HG02678 (cell line): ENCODE measurements at regions not wholly inside any gene's neighbourhood (a gene's known extent, or its start where the extent isn't known, plus 50 kb on each side); places are given as distances from the start of the nearest gene placed in this dataset.
"Not testable (repeated sequence)": the region's sequence is repeated elsewhere in the genome, so short reads cannot be mapped to it uniquely, and the experiment has no call there.

ENCODE experiments used
- ATAC-seq: cut with Tn5 transposase; IDR thresholded peaks from one replicate; pipeline ENCODE4 v1.9.1; 2021; ENCODE audit warnings: mild to moderate bottlenecking, moderate library complexity; ENCODE audit not compliant: unreplicated experiment

DNA sequence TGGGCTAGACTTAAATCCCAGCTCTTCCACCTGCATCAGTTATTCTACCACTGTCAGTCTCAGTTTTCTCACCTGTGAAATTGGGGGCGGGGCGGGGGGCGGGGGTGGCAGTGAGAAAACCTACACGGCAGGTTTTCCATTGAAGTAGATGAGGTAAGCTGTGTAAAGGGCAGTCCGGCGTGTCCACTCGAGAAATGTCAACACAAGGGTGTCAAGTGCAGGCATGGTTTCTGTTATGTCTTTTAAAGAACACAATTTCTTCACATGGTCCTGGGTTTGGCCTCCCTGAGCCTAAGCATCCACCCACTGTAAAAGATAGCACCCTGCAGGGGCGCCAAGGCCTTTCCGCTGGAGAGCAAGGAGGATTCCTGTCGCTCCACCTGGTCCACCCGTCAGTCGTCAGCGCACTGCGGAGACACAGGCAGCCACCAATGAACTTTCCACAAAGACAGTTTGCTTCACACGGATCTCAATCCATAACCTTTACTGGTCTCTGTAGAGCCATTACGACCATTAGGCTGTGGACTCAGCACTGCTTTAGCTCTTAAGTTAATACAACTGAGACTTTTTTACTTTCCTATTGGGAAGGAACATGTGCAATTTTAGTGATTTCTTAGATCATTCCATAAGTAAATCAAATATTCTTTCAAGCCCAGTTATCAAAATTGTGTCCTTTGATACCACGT is 99.5 kb upstream of the FOXB1 start:
- ATAC-seq: no peak

DNA sequence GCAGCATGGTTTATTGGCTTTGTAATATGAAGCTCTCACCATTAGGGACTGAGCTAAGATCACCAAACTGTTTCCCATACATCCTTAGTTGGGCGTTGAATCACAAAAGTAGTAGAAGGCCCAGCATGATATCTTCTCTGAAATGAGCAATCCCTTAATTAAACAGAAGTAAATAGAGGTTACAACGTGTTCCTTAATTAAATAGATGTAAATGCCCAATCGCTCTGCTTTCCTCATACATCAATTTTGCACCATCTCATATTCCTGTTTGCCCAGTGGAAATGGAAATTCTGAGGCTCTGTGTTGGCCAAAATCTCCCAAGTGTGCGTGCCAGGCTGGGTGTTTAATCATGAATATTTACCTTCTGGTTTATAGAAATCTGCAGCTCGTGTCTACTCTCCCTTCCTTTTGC is 107.4 kb upstream of the FOXB1 start:
- no peak for ATAC-seq

GRCh38 chr15:59894835-59895234 is 109.3 kb upstream of the FOXB1 start:
- ATAC-seq: no peak

- no peak for ATAC-seq
Observed at GRCh38 chr15:59892985-59893384, 111.1 kb upstream of the FOXB1 start.

DNA sequence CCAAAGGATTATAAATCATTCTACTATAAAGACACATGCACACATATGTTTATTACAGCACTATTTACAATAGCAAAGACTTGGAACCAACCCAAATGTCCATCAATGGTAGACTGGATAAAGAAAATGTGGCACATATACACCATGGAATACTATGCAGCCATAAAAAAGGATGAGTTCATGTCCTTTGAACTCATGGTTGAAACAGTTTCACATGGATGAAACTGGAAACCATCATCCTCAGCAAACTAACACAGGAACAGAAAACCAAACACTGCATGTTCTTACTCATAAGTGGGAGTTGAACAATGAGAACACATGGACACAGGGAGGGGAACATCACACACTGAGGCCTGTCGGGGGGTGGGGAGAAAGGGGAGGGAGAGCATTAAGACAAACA is 116.2 kb upstream of the FOXB1 start:
- not testable (repeated sequence) for ATAC-seq

DNA sequence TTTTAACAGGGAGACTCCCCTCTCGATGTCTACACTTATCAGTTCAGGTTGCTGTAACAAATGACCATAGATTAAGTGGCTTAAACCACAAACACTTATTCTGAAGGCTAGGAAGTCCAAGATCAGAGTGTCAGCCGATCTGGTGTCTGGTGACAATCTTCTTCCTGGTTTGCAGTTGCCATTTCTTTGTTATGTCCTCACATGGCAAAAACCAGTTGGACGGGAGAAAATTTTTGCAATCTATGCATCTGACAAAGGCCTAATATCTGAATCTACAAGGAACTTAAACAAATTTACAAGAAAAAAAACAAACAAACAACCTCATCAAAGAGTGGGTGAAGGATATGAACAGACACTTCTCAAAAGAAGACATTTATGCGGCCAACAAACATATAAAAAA is 116.9 kb upstream of the FOXB1 start:
- no peak for ATAC-seq

DNA sequence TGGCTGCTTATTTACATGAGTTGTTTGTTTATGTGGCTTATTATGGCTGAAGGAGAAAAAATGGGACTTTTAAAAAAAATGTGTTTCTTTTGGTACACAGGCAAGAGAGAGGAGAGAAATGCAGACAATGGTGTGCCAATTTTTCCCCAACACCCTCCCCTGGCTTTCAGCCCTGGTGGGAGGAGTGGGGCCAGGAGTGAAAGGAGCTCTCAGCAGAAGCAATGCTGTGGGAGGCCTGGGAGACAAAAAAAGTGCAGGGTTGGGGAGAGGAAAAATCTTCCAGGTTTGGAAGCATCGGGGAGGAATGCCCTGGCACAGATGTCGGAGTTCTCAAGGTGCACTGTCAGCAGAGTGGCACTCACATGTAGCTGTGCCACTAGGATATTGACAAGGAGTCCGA is 117.7 kb upstream of the FOXB1 start:
- ATAC-seq: no peak

- ATAC-seq: no peak
Observed at GRCh38 chr15:59885832-59886231, 118.3 kb upstream of the FOXB1 start.

DNA sequence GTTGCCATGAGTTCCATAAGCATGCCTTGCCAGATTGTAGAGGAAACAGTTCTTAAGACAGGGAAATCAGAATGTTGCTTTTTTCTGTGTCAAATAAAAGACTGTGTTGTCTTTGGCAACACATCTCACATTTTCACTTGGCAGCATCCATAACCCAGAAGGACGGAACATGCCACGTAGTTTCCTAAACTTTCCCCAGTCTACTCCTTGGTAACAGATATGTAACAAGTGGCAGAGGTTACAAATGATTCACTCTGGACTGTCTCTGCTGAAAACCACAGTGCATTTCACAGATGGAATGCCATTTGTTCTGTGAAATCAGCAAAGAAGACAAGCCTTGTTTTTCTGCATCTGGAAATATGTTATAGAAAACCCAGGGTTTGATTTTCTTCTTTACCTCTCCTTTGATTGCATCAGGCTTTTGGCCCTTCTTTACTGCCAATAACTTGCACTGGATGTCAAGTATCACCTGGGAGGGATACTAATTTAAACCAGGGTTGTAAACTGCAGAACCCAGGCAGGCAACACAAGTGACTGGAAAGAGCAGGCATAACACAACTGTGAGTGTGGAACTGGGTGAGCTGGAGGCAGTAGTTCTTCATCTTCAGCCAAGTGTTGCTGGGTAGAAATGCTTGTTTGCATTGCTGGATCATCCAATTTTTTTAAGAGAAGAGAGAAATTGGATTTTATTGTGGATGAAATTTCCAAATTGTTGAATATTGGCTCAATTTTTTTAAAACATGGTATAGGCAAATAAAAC is 124.4 kb upstream of the FOXB1 start:
- no peak for ATAC-seq

- no peak for ATAC-seq
Observed at GRCh38 chr15:59876140-59876539, 128.0 kb upstream of the FOXB1 start.

GRCh38 chr15:59873644-59874272 is 130.4 kb upstream of the FOXB1 start:
- no peak for ATAC-seq

GRCh38 chr15:59867086-59867855 is 136.8 kb upstream of the FOXB1 start:
- no peak for ATAC-seq

DNA sequence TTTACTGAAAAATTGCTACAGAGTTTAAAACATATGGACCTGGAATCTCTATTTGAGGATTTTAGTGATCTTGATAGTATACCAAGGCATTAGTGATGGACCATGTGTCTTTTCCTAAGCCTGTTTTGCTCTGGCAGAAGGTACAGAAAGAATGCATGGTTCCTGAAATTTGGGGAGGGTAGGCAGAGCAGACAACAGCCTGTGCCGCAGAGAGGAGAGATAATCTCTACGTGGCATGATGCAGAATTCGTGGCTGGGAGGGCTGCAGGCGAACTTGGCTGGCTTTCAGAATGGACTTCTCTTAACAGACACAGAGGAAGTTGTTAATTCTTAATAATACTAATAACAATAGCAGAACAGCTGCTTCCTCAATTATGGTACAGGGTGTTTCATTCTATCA is 137.5 kb upstream of the FOXB1 start:
- ATAC-seq: no peak

DNA sequence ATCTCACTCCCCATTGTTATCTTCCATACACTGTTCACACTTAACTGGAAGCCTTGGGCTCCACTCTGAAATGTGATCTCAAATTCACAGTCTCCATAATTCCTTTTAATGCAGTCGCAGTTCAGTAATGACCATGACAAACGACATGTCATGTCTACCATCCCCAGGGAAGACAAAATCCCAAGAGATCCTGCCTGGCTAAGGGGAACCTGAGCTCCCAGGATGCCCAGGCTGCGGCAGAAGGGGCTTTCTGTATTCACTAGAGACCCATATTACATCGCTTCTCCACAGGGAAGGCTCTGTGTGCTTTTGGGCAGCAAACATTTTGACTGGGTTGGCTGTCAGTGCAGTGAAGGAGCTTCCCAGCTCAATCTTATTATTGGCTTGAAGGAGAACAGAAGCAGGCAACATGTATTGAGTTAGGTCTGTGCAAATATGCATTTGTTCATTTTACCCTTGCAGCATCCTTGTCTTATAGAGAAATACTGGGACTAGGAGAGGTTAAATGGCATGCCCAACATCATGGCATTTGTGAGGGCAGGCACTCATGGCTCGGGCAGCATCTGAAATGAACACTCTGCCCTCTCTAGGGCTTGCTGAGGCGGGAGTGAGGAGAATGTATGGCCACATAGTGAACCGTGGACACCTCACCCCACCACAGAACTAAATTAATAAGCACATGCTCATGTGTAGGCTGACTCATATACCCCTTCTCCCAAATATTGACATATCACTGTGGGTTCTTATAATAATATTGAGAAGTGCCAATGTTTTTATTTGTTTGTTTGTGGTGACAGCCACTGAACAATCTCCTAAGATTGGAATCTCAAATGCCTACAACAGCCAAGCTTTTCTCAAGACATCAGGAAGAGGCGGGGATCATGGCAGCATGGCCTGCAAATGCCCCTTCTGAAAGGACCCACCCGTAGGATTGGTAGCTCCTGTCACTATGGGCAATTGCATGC is 141.6 kb upstream of the FOXB1 start:
- no peak for ATAC-seq

DNA sequence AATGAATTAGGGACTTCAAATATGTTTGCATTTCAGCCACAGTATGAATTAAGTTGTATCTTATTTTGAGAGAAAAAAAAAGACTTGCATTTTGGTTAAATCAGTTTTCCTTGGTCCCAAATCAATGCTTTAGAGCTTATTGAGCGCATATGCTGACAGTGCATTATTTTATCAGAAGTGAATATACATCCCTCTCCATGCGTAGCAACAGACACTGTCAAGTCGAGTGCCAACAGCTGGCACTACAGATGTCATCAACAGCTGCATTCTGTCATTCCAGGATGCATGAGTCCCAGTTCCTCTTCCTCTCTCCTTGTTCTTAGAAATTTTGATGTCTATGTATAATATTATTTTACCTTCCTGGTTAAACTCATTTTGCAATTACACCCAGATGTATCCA is 156.1 kb upstream of the FOXB1 start:
- no peak for ATAC-seq

DNA sequence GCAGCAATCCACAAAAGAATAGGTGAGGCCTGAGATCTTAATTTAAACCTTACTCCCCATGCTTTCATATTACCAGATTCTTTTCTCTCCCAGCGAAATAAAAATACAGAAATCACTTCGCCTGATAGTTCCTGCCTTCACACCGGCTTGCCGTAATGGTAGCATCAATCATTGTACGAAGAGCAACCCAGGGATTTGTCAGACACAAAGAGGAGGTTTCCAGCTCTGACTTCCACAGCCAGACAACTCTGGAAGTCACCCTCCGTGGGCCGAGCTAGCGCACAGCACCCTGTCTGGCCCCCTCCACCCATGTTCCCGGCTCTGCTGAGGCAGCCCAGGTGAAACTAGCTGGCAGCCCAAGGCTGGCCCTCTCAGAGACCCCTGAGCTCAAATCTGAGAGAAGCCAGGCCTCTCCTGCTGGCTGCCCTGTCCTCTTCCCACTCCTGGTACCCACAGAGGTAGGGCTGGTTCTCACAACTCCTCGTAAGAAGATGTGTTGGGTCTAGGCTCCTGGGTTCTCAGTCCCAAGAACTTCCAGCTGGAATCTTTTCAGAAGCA is 156.9 kb upstream of the BNIP2 start:
- no peak for ATAC-seq

- no peak for ATAC-seq
Observed at GRCh38 chr15:59843609-59844008, 154.5 kb upstream of the BNIP2 start.

- ATAC-seq: no peak
Observed at GRCh38 chr15:59841036-59841435, 151.9 kb upstream of the BNIP2 start.

DNA sequence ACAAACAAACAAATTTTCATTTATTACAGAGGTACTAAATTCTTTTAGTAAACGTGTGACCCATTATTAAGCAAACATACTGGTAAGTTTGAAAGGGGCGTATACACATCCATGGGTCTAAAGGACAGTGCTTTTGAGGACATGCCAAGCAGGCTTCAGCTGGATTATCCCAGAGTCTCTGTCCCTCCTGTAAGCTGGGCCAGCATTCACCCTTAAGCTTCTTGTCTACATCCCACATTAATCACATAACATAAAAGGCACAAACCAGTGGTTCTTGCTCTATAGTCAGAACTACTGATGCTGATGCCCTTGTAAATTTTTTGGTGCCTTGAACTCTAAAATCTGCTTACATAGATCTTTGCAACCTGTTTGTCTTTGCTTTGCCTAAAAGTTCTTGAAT is 150.8 kb upstream of the BNIP2 start:
- ATAC-seq: no peak

DNA sequence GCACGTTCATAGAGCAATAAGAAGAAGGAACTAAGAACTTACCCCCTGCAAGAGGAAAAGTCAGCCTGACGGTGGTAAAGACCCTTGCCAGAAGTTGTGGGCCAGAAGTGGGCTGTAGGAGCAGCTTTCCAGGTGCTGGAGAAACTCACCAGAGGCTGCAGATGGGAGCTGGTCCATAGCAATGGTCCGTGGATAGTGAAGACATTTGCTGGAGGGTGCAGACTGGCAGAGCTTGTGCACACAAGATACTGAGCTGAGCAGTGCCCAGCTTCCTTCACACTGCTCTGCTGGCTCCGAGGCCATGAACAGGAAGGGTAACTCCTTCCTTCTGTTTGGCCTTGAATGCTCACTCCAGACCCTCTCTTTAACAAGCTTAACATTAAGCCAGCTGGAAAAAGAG is 149.8 kb upstream of the BNIP2 start:
- ATAC-seq: no peak
